H1 (cell line): ENCODE measurements at regions not wholly inside any gene's neighbourhood (a gene's known extent, or its start where the extent isn't known, plus 50 kb on each side); places are given as distances from the start of the nearest gene placed in this dataset.

ENCODE experiments used
- CTCF ChIP-seq, 3 experiments: IDR thresholded peaks; 1 replicate in 2 of 3; 2 replicates in 1 of 3; pipeline versions ENCODE4 v1.5.1 to v1.6.1; 2011; ENCODE audit warnings: low read length in 3 of 3, mild to moderate bottlenecking in 3 of 3, inconsistent platforms in 2 of 3, low read depth in 1 of 3, moderate library complexity in 1 of 3; ENCODE audit not compliant: insufficient read depth in 1 of 3; ENCODE audit errors: control extremely low read depth in 1 of 3
- RAD21 ChIP-seq, 2 experiments: IDR thresholded peaks in 1 of 2; conservative IDR thresholded peaks in 1 of 2; 2 replicates each; pipeline ENCODE4 v1.6.1; 2011; ENCODE audit warnings: low read depth in 2 of 2, low read length in 2 of 2, improper control_type of control experiment in 1 of 2, inconsistent platforms in 1 of 2, mild to moderate bottlenecking in 1 of 2, moderate library complexity in 1 of 2

GRCh38 chr2:145584353-145584752, 1064.4 kb upstream of the ZEB2 start:
- TF ChIP-seq CTCF (IDR thresholded peaks at IDR 0.05; ENCODE audit: control extremely low read depth in 1 of 3, insufficient read depth in 1 of 3, low read depth in 1 of 3, low read length in 3 of 3), result no peak
- no peak for TF ChIP-seq RAD21 (IDR thresholded peaks at IDR 0.05 in 1 of 2, conservative IDR thresholded peaks at IDR 0.05 in 1 of 2; ENCODE audit: low read depth in 2 of 2, low read length in 2 of 2)
